NCI-H748 treated with DMSO at 0.1 percent for 48 hours (cell line): ENCODE measurements at regions not wholly inside any gene's neighbourhood (a gene's known extent, or its start where the extent isn't known, plus 50 kb on each side); places are given as distances from the start of the nearest gene placed in this dataset.

ENCODE experiments used
- DNase-seq: peaks from one replicate; lab custom pipeline; 2025; lab: John Stamatoyannopoulos, UW

- DNase-seq: no peak
Observed at GRCh38 chr3:13173186-13173585, 100.0 kb upstream of the IQSEC1 start.

GRCh38 chr3:13172644-13173013 lies 99.4 kb upstream of the IQSEC1 start:
- no peak for DNase-seq

GRCh38 chr3:13171704-13172643 lies 98.7 kb upstream of the IQSEC1 start:
- no peak for DNase-seq

GRCh38 chr3:13170317-13170716 lies 97.1 kb upstream of the IQSEC1 start:
- no peak for DNase-seq

GRCh38 chr3:13168391-13168790 lies 95.2 kb upstream of the IQSEC1 start:
- DNase-seq: no peak

- DNase-seq: no peak
Observed at GRCh38 chr3:13167829-13168228, 94.6 kb upstream of the IQSEC1 start.

- no peak for DNase-seq
Observed at GRCh38 chr3:13167064-13167743, 94.0 kb upstream of the IQSEC1 start.

- no peak for DNase-seq
Observed at GRCh38 chr3:13166243-13167063, 93.2 kb upstream of the IQSEC1 start.

GRCh38 chr3:13165576-13165975 lies 92.3 kb upstream of the IQSEC1 start:
- no peak for DNase-seq

GRCh38 chr3:13164893-13165492 lies 91.8 kb upstream of the IQSEC1 start:
- DNase-seq: no peak

- no peak for DNase-seq
Observed at GRCh38 chr3:13163848-13164382, 90.7 kb upstream of the IQSEC1 start.

GRCh38 chr3:13162549-13163320 lies 89.5 kb upstream of the IQSEC1 start:
- no peak for DNase-seq

GRCh38 chr3:13161771-13162535 lies 88.7 kb upstream of the IQSEC1 start:
- DNase-seq: no peak

GRCh38 chr3:13161021-13161759 lies 88.0 kb upstream of the IQSEC1 start:
- DNase-seq: no peak

GRCh38 chr3:13160619-13161018 lies 87.4 kb upstream of the IQSEC1 start:
- no peak for DNase-seq

GRCh38 chr3:13159890-13160289 lies 86.7 kb upstream of the IQSEC1 start:
- no peak for DNase-seq

- no peak for DNase-seq
Observed at GRCh38 chr3:13158871-13159270, 85.6 kb upstream of the IQSEC1 start.

GRCh38 chr3:13158408-13158807 lies 85.2 kb upstream of the IQSEC1 start:
- DNase-seq: no peak

- DNase-seq: no peak
Observed at GRCh38 chr3:13157986-13158385, 84.8 kb upstream of the IQSEC1 start.
